ENCODE measurements at regions not wholly inside any gene's neighbourhood (a gene's known extent, or its start where the extent isn't known, plus 50 kb on each side); places are given as distances from the start of the nearest gene placed in this dataset.

DNA sequence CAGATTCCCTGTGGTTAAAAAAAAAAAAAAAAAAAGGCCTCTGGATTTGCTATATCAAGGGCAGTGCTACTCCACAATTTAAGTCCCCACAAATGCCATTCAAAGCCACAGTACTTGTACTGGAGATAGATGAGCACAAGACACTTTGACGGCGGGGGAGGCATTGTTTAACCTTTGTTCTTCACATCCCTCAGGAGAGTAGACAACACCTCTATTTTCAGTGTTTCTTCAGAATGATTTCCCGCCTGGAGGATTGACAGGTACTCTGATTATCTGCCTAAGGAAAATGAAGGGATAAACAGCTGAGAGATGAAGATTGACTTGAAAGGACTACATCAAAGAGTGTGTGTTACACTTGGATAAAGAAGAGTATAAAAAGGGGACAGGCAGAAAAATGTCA, 58.7 kb downstream of the OTOL1 start:
- no peak for DNase-seq (ENCODE audit: low read depth)

- DNase-seq (ENCODE audit: low read depth), result no peak
Observed at GRCh38 chr3:161556533-161556932, 59.9 kb downstream of the OTOL1 start.

DNA sequence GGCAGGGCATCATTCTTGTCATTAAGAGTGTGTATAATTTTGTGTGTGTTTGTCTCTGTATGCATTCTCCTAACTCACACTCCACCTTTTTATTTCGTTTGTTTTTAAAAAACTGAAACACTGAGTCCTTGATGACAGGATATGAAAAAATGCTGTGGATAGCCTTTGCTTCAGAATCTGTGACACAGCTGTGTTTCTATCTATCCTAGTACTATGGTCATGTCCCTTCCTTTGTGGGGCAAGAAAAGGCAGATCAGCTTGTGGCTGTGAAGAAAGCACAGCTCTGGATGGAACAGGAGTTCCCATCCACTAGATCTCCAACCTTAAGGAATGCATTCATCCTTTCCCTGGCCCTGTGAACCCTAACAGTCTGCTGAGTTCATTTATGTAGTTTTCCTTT, 60.3 kb downstream of the OTOL1 start:
- peak; percentile 12 for DNase-seq (ENCODE audit: low read depth)

GRCh38 chr3:161557445-161558150, 61.0 kb downstream of the OTOL1 start:
- DNase-seq (ENCODE audit: low read depth), result no peak

DNA sequence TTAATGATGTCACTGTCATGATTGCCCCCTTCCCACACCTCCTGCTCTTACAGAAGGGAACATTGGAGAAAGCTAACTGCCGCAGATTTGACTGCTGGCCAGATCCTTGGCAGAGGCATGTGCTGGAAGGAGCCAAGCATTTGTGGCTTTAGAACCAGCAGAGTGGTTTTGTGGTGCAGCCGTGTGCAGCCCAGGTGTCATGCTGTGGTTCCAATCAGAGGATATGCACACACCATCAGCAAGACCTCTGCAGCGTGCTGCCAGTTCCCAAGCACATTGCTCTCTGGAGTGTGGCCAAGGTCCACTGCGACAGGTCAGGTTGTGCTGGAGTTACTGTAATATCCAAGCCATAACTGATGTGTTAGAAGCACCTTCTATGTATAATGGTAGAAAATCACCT, 61.6 kb downstream of the OTOL1 start:
- no peak for DNase-seq (ENCODE audit: low read depth)

DNA sequence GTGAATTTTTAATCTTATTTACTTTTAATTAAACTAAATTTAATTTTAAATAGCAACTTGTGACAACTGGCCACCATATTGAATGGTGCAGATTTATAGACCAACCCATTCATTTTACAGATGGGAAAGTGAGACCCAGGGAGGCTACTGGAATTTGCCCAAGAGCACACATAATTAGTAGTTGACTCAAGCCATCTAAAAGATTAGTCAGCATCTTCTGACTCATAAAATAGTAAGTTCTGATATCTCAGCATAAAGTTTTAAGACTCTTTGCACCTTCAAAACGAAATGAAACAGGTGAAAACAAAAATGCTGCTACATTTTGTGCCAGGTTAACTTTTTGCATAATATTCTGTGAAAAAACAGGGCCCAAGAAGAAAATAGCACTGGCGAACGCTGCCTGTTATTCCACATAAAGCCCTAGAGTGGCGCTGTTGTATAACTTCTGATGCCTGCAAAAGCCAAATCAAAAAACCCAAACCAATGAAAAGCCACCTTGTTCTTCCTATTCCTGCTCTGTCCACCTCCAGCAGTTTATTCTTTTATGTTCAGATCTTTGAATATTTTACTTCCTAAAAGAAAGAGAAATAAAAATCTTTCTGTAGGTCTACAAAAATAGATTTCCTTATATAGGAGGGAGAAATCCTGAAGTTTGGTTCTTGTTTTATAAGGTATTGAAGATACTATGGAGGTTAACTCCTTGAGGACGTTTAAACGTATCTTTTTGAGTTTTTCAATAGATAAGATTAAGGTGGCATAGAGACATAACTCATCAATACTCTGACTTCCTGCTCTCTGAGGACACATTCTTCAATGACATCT, 62.8 kb downstream of the OTOL1 start:
- DNase-seq (ENCODE audit: low read depth), result peak; percentile 35

DNA sequence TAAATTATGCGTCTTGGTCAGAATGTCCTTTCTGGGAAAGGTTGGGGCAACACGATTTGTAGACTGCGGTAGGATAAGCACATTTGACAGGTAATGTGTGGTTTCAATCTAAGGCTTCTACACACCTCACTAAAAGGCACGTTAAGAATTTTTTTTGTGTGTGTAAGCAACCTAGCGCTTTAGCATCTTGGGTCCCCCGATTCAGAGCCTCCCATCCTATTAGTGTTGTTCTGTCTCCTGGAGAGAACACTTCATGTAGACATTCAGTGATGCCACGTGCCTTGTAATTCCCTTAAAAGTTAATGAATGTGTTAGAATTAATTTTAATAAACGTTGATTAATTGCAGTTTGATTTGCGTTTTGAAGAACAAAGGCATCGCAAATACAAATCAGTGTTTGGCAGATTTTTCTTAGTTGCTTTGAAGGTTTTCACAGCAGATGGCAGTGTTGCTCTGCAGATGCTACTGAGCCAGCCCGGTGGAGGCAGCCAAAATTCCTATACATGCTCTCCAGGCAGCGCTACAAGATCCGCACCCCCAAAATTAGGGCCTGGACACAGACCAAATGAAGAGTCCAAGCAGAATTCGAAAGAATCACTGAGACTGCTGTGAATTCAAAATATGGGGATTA, 63.5 kb downstream of the OTOL1 start:
- DNase-seq (ENCODE audit: low read depth), result peak; percentile 57

GRCh38 chr3:161567577-161568361, 71.2 kb downstream of the OTOL1 start:
- peak; percentile 93 for DNase-seq (ENCODE audit: low read depth)

DNA sequence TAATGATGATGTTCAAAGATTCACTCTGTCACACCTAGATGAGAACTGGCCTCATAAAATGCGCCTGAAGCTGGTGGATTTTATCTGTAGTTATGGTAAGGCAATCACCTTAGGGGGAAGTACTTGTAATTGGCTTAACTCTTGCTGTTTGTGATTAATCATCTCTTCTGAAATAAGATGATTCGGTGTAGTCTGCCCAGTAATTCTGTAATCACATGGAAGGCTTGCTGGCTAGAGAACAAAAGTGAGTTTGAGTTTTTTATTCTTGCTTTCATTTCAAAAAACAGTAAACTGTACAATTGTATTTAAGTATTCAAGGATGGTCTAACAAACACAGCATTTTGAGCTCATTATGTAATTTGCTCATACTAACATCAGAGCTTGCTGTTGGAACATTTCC, 72.1 kb downstream of the OTOL1 start:
- DNase-seq (ENCODE audit: low read depth), result peak; percentile 24

DNA sequence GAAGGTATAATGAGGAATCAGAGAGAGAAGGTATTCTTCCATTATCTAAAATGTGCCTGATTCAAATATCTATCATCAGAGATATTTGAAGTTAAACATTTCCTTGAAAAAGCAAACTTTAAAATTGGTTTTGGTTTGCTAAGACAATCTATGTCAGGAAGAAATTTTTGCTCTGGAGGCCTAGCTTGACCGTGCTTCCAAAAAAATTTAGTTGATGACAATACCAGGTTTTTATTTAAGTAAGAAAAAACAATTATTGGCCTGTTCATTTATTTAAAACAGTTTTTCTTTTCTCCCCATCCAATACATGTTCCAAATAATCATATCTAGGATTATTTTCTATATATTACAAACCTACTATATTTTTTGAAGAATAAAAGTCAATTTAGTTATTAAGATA, 75.3 kb downstream of the OTOL1 start:
- no peak for DNase-seq (ENCODE audit: low read depth)

- no peak for DNase-seq (ENCODE audit: low read depth)
Observed at GRCh38 chr3:161573136-161573535, 76.5 kb downstream of the OTOL1 start.

DNA sequence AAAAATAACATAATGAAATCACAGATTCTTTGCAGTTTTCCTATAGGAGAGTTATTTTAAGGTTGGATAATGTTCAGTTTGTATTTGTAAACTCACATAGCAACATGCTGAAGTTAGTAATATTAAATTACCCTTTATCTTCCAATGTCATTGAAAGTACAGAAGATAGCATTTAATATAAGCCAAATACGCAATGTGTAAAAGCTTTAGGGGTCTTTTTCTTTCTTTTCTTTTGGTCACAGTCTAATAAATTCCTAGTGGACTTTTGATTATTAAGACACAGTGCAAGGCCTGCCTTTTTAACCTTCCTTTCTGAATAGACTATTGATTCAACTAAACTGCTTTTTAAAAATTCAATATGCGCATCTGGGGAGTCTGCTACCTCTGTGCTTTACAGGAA, 79.3 kb downstream of the OTOL1 start:
- no peak for DNase-seq (ENCODE audit: low read depth)

DNA sequence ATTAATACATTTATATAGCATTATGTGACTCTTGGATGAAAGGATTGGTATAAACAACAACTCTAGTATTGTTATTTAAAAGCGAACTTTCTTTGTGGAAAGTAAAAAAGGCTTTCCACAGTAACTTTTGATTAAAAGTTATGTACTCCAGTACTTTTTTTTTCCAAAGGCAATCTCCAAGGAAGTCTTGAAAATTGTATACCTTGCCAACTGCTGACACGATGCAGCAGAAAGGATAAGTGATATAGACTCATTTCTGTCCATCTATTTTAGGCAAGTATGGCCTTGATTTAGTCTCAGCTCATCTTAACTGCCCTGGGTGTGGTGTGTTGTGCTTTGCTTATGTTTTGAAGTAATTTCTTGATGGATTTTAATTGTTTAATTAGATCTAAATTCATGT, 79.7 kb downstream of the OTOL1 start:
- no peak for DNase-seq (ENCODE audit: low read depth)

DNA sequence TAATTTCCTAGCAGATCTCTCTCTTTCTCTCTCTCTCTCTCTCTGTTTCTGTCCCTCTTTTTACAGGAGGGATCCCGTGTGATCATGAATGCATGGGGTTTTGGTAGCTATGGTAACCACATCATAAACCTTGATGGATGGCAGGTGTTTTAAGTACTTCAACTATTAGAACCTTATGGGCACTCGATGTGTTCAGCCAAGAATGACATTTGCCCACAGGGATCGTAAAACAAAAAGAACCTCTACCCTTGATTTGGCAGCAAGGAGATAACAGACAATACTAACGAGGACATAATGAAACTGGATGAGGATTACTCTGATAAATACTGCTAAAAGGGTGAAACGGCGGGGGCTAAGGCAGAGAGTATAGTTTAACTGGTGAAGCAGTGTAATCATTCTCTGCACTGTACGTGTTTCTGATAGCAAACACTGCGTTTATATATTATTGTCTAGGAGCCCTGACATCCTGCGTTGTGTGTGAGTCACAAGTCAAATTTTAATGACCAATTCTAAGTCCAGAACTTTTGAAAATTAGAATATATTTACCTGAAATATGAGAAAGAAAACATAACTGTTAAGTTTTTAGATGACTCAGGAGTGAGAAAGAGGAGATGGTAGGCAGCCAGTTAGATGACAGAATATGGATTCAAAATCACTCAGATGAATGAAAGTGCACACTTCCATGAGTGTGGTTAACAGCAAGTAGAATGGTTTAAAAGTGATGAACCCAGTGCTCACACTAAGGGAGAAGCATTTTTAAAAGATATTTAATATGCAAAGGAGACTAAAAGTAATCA, 80.3 kb downstream of the OTOL1 start:
- DNase-seq (ENCODE audit: low read depth), result no peak

- no peak for DNase-seq (ENCODE audit: low read depth)
Observed at GRCh38 chr3:161577662-161578061, 81.1 kb downstream of the OTOL1 start.

GRCh38 chr3:161579395-161580126, 83.0 kb downstream of the OTOL1 start:
- DNase-seq (ENCODE audit: low read depth), result no peak

DNA sequence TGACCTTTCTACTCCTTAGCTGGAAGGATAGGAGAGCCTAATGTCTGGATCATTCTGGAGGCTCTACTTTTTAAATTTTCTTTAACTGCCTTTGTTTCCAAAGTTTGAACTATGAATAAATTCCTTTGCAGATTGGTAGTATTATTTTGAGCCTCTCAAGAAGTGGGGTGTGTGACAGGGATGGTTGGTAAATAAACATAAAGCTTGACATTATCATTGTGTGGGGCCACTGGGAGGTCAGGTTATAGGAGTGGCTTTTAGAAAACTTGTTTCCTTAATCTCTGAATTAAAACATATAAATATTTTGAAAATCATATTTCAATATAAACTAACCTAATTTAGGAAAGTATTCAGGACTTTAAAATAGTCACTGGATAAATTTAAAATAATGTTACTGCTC, 89.3 kb downstream of the OTOL1 start:
- DNase-seq (ENCODE audit: low read depth), result no peak

DNA sequence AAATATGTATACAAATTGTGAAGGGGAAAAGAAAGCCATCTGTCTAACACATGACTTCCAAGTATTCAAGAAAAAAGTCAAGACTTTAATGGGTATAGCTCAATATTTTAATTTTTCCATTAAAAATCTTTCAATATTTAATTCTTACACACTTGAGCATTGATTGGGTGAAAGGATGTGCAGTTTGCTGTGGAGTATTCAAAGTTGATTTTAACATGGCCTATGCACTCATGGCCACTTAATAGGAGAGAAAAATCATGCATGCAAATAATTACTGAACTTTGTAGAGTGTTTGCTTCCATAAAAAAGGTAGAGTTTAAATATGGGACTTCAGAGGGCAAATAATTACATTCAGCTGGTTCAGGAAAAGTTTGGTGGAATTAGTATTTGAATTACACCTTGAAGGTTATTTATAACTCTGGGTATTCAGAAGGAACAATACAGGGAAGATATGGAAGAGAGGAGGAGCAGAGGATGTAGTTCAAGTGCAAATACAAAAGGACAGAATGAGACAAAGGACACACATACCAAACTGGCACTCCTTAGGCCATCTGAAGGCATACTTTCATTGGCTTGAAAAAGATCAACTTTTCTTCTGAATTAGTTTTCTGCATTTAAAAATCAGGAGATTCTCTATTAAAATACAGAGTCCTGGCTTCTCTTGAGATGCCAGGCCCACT, 90.1 kb downstream of the OTOL1 start:
- no peak for DNase-seq (ENCODE audit: low read depth)

DNA sequence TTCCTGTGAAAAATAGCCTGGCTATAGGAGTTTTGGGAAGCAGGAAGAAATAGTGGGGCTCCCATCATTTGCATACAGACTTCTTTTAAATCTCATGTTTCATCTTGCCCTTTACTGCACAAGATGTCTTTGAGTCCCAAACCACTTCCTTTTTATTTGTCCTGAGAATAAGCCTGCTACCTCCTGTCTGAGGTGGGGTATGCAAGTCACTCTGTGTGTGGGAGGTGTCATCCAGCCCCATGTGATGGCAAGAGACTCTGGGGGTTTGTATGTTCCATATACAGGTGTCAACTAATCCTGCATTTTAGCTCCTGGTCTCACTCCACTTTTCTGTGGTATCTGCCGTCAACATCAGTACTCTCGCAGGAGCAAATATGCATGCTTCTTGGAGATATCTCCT, 102.0 kb downstream of the OTOL1 start:
- no peak for DNase-seq (ENCODE audit: low read depth)

GRCh38 chr3:161599697-161600096, 103.1 kb downstream of the OTOL1 start:
- no peak for DNase-seq (ENCODE audit: low read depth)

Measured in fibroblast of gingiva (primary cell).